DMS79 treated with DMSO at 0.1 percent for 48 hours (cell line): ENCODE measurements at regions not wholly inside any gene's neighbourhood (a gene's known extent, or its start where the extent isn't known, plus 50 kb on each side); places are given as distances from the start of the nearest gene placed in this dataset.

ENCODE experiments used
- DNase-seq: peaks from one replicate; lab custom pipeline; 2025; lab: John Stamatoyannopoulos, UW

DNA sequence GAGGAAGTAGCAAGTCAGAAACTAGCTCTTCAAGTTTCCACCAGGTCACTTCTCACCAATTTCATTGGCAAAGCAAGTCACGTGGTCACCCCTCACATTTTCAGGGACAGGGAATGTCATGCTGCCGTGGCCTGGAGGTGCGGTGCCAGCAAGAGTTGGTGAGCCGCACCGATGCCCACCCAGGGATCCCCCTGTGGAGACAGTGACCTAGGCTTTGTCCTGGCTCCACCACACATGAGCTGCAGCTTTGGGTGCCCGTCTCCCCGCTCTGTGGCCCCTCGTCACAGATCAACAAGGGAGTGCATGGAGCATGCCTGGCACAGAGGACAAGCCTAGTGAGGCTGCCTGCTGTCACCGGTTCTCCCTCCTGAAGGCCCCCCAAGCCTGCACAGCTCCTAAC lies 226.7 kb upstream of the PPP2R2D start:
- DNase-seq = no peak

DNA sequence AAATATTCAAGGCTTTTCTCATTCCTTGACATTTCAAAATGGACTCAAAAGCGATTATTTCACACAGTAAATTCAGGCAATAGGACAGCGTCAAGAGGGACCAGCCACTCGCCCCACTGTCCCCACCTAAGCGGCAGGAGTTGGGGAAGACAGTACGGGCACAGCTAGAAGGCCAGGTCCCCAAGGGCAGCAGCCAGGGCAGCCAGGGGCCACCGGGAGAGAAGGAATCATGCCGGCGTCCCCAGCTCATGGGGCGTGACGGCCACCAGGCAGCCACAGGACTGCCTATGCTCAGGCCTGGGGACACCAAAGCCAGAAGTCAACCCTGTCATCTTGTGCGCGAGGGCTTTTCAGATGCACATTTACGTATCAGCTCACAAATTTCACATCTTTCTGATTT lies 225.7 kb upstream of the PPP2R2D start:
- no peak for DNase-seq

DNA sequence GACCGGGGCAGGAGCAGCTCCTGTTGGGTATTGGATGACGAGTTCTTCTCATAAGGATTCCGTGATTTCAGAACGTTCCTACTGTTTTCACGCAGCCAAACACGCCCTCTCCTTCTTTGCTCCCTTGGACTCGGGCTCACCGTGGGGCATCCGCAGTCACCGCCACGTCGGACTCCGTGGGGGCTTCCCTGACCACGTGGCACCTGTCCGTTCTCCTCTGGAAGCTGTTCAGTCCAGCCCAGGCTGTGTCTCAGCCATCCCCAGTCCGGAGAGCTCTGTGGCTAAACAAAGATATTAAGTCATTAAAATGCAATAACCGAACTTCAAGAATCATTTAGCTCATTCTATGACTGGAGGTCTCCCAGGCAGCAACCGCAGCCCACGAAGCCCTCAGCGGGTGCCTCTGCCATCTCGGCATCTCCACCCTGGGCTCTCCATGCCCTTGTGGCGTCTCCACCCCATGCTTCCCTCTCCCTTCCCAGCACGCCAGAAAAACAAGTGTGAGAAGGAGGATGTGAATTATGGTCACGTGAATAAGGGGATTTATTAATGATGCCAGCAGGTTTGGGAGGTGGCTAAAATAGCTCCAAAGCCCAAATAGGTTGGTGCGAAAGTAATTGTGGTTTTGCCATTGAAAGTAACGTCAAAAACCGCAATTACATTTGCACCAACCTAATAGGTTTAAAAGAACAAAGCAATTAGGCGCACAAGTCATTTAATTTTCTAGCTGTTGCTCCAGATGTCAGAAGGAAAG lies 224.6 kb upstream of the PPP2R2D start:
- peak; percentile 37 for DNase-seq

DNA sequence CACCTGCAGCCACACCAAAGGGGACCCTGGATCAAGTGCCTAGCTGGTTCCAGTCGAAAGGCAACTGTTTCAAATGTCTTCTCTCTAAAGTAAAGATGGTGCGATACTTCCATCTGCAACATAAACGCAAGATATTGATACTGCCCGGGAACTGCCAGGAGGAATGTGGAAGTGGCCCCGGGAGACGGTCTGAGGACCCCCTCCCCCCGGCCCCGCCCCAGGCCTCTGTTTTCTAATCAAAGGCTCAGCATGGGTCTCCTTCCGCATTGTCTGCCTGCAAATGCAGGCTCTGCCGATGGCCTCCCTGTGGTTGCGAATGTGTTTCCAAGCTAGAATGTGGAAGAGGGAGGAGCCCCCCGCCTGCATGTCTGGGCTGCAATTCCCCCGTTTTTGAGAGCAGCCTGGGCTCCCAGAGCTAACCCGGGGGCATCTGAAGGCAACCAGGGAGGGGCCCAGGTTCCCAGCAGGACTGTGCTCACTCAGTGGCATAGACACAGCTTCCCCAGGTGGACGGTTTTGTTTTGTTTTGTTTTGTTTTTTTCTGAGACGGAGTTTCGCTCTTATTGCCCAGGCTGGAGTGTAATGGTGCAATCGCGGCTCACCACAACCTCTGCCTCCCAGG lies 223.9 kb upstream of the PPP2R2D start:
- DNase-seq = no peak

DNA sequence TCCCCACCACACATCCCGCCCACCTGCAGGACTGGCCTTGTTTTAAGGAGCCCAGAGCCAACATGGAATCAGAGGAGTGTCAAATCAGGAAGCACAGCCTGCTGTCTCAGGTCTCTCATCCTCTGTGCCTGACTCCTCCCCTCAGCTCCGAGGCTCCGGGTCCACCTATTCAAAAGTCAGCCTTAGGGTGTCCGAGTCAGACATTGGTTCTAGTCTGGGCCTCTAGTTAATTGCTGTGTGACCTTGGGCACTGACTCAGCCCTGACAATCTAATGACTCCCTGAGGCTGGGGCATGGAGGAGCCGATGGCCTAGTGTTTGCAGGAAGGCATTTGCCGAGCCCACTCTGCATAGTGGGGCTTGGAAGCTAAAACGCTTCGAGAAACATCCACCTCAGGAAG lies 223.1 kb upstream of the PPP2R2D start:
- DNase-seq = no peak

DNA sequence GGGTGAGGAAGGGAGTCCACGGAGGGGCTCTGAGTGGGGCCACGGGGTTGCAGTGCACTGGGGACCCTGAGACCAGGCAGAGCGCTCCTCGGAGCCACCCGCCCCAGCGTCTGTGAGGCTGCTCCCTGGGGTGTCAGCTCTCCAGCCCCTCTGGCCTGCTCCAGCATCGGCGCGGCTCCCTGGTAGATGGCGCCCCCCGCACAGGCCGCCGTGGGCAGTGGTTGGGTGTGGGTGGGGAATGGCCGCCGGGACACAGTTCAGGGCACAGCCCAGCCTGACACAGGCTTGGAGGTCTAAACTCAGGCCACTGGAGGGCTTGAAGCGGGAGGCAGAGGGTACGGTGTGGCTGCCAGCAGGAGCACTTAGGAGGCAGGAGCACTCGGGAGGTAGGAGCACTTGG lies 222.6 kb upstream of the PPP2R2D start:
- DNase-seq = no peak

DNA sequence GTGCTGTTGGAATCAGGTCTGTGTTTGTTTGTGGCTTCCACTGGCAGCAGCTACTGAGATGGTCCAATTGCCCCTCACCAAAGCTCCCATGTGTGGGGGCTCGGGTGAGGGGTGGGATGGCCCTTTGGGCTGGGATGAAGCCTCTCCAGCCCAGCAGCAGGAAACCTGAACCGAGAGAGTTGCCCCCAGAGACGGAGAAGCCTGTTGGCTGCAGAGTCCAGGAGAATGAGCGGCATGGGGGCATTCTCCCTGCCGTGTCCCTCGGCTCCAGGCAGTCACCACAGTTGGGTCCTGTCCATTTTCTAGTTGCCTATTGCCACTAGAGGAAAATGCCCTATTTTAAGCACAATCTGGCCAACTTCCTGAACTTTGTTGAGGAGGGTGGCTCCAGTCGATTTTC lies 222.2 kb upstream of the PPP2R2D start:
- no peak for DNase-seq

DNA sequence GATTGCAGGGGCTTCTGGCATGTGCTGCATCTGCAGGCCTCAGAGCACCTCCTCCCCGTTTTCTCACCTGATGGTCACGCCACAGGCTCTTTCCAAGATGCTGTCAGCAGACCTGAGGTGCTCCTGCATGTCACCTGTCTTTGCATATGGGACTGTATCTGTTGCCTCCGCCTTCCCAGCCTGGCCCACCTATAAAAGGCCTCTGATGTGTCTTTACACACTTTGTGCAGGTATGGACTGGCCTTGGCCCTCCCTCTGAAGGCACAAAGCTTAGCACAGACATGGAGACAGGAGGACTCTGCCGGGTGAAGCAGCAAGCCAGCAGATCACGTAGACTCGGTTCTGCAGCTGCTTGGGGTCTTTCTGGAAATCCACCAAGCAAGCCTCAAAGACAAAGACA lies 220.9 kb upstream of the PPP2R2D start:
- DNase-seq = no peak

DNA sequence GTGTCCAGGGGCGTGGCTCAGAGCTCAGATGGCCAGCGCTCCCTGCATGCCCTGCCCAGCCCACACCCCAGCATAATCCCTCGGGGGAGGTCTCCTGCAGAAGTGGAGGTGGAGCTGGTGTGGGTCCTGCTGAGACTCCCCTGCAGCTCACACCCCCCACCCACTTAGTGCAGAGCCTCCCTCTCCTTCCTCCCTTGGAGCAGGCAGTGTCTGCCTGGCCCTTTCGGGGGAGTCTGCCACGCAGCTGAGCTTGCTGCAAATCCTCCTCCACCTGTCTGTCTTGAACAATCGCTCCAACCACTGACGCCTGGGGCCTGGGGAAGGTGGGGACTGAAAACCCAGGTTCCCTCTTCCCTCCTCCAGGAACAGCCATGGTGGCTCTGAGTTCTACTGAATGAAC lies 219.7 kb upstream of the PPP2R2D start:
- no peak for DNase-seq

DNA sequence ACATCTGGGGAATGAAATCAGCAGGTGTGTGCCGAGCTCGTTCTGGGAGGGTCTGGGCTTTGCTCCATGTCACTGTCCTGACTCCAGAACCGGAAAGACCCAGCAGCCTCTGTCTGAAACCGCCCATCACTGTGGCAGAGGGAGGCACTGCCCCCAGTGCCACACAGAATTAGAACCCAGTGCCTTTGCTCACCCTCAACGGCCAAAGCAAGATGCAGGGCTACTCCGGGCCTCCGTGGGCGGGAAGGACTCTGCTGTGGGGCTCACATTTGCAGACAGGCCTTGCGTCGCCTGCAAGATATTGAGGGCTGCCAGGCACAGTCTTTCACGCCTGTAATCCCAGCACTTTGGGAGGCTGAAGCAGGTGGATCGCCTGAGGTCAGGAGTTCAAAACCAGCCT lies 219.2 kb upstream of the PPP2R2D start:
- no peak for DNase-seq

DNA sequence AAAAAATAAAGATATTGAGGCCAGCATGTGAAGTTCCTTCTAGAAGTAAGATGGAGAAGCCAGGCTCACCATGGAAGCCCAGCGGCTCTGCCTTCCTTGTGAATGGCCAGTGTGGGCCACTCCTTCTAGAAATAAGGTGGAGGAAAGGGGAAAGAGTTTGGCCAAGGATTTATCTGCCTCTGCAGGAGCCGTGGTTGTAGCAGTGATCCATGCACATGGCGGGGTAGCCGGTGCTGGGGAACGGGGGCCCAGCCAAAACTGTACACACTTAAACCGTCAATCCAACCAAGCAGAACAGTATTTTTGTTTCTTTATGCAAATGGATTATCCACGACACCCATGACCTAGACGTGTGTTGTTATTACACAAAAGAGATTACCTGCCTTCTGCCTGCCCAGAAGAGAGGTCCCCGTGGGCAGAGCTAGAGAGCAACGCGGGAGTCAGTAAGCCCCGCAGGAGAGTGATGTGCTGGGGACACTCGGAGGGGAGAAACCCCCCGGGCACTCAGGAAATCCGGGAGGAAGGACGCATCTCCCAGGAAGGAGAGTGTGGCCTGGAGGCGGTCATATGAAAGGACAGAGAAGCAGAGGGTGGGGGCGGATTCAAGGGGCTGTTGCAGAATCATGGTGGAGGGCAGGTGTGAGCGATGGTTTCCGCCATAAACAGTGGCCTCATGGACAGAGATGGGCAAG lies 218.4 kb upstream of the PPP2R2D start:
- no peak for DNase-seq

DNA sequence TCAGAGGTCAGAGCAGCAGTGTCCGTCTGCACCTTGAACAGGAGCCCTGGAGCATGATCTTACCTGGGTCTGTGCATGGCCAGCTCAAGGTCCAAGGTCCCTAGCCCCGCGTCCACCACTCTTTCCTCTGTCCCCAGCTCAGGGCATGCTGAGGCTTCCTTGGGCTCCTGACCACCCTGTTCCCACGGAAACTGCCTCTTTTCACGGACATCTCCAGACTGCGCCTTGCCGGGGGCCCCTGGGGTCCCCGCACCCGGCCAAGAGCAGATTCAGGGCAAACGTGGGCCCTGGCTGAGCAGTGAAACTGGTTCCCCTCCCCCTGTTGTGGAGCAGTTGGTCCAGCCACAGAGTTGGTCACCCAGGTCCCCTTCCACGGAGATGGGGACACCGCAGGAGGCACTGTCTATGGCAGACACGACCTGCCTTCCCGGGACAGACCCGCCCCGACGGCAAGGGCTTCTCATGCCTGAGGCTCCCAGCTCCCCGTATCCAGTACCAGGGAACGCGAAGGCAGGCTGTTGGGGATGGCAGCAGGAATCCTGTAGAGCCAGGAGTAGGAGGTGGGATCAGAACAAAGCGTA lies 217.4 kb upstream of the PPP2R2D start:
- DNase-seq = no peak

DNA sequence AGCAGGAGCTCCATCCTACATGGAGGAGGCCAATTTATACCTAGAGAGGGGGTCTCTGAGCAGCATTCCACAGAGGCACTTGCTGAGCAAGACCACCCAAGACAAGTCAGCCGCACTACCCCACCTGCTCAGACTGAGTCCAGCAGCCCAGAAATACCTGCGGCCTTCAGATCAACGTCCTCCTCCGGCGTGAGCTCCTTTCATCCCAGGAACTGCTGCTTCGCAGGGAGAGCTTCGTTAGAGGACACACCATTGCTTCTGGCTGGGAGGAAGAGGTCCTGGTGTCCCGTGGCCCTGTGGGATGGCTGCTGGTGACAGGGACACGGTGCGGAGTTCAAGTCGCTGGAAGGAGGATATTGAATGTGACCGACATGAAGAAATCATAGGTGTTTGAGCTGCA lies 216.9 kb upstream of the PPP2R2D start:
- DNase-seq = no peak

DNA sequence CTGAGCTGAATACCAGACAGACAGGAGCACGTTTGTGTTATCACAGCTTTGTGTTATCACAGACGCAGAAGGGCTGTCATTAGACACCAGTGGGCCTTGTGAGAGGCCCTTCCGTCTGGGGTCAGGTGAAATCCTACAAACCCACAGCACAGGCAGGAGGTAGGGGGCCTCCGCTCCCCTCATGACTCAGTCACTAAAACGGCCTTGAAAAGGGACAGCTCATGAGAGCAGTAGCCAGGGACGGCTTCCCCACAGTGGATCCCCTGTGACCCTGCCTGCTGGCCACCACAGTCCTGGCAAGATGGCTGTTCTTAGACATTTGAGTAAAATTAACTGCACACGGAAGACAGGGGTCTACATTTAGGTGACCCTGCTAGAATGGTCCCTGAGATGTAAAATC lies 215.8 kb upstream of the PPP2R2D start:
- DNase-seq = no peak

DNA sequence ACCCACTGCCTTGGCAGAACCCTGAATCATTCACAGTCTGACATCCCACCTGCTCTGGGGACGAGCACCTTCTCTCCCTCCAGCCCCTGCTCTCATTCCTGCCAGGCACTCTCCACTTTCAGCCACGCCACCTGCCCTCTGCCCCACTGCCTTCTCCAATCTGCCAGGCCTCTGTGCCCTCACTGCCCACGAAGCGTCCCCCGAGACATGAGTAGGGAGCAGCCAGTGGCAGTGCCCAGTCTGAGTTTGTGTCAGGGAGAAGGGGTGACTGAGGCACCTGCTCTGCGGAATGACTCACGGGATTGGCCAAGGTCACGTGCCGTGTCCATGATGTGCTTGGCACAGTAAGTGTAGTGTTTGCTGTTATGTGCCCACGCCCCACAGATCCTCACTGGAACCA lies 215.2 kb upstream of the PPP2R2D start:
- no peak for DNase-seq

DNA sequence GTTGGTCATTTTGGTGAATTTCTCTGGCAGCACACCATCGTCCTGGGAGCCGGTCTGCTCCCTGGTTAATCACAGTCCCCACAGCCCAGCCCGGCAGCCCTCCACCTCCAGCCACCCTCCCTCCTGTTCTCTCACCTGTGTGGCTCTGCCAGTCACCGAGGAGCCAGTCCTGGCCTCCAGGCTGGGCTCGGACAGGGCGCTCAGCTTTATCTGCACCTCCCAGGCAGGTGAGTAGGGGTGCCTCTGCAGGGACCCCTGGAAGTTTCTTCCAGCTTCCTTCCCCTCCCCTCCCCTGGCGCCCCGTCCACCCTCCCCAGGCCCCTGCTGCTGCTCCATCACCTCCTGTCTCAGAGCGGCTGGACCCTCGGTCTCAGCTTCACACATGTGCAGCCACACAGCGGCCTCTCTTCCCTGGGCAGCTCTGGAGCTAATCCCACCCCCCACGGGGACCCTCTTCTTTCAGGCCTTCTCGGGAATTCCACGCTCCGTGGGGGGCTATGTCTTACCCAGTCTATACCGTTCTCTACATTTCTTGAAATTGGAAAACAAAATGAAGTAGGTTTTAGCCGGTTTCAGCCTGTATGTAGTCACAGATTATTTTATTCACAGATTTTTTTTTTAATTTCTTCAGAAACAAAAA lies 213.9 kb upstream of the PPP2R2D start:
- DNase-seq = no peak

DNA sequence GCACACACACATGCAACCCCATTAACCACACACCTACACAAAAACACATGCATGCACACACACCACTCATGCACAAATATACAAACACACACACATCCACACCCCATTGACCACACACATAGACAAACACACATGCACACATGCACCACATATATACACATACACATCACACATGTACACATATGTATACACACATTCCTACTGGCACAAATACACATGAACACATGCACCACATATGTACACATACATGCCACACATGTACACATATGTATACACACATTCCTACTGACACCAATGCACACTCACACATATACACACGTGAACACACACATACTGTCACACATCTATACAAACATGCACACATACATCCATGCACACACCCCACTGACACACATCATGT lies 212.5 kb upstream of the PPP2R2D start:
- DNase-seq = no peak

DNA sequence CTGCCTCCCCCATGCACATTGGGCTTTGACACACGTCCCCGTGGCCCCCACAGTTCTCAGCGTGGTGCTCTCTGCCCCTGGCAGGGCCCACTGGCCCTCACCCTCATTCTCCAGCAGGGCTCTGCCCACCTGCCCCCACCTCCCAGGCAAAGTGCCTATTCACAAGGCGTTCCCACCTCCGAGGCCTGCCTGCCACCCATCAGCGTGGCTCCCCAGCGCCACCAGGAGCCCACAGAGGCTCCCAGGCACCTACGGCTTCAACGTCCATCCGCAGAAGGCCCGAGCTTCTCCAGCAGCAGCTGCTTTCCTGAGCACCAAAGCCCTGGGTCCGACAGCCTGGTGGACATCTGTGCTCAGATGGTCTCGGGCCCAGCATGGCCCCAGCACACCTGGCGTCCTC lies 211.8 kb upstream of the PPP2R2D start:
- no peak for DNase-seq

DNA sequence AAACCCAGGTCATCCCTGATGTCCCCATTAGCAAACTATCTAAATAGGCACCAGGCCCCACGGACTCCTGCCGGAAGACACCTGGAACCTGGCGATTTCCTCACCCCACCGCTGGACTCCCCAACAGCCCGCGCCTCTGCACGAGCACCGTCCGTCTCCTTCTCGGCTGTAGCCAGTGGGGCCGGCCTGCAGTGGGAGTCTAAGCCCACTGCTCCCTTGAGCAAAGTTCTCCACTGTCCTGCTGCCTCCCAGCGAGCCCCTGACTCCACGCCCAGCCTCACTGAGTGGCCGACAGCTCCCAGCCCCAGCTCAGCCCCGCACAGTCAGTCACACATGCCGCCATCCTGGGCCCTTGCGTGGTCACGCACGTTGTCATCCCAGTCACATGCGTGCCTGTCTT lies 211.3 kb upstream of the PPP2R2D start:
- DNase-seq = no peak

DNA sequence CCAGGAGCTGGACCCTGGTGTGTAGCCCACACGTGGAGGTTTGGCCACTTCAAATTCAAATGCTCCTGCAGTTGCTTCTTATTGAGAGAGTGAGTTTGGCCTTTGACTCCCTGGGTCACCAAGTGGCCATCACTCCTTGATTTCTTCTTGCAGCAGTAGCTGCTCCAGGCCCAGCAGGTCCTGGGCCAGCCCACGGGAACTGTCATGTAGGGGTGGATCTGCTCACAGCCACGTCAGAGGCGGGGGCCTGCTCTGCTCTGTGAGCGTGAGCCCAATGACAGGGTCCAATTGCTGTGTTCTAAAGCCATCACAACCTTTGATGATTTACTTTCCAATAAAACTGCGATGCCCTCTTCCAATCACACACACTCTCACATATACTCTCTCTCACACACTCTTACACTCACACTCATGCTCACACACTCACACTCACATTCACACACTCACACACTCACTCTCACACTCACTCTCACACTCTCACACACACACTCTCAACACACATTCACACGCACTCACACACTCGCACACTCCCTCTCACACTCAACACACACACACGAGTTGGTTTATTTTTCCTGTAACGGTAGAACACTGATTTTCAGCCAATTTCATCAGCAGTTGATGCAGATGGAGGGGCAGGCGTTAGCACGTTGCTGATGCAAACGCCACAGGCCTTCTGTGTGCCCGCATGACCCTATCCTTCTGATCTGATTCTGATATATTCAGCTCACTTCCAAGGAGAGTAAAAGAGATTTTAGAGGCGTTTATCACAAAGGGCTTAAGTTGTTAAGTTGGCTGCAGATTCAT lies 210.7 kb upstream of the PPP2R2D start:
- no peak for DNase-seq

DNA sequence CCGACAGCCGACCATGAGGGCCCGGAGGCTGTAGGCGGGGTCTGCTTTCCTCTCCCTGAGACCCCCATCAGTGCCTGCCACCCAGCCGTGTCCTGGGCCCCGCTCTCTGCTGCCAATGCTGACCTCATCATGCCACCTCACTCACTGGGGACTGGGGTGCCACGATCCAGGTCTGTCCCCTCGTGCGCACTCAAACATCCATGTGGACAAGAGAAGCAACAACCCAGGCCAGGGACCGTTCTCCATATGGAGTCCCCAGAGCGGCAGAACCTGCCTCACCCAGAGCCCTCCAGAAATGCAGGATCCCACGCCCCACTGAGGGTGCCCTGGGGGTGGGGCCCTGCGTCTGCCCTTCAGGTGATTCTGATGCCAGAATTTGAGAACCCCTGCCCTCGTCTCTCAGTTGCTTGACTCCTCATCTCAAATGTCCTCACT lies 210.0 kb upstream of the PPP2R2D start:
- DNase-seq = no peak
